DMS79 treated with DMSO at 0.1 percent for 48 hours (cell line): ENCODE measurements at regions not wholly inside any gene's neighbourhood (a gene's known extent, or its start where the extent isn't known, plus 50 kb on each side); places are given as distances from the start of the nearest gene placed in this dataset.
"Not testable (repeated sequence)": the region's sequence is repeated elsewhere in the genome, so short reads cannot be mapped to it uniquely, and the experiment has no call there.

ENCODE experiments used
- DNase-seq: peaks from one replicate; lab custom pipeline; 2025; lab: John Stamatoyannopoulos, UW

- DNase-seq, result not testable (repeated sequence)
Observed at GRCh38 chr10:46204482-46205102, 82.2 kb upstream of the ANTXRL start.

GRCh38 chr10:46210427-46210826 is 76.4 kb upstream of the ANTXRL start:
- DNase-seq, result not testable (repeated sequence)

- DNase-seq, result no peak
Observed at GRCh38 chr10:46215426-46215825, 71.4 kb upstream of the ANTXRL start.

GRCh38 chr10:46216003-46216634 is 70.7 kb upstream of the ANTXRL start:
- no peak for DNase-seq

GRCh38 chr10:46216836-46217751 is 69.7 kb upstream of the ANTXRL start:
- no peak for DNase-seq

- no peak for DNase-seq
Observed at GRCh38 chr10:46217752-46218453, 68.9 kb upstream of the ANTXRL start.

GRCh38 chr10:46218921-46219320 is 67.9 kb upstream of the ANTXRL start:
- DNase-seq, result no peak

- not testable (repeated sequence) for DNase-seq
Observed at GRCh38 chr10:46219431-46219990, 67.3 kb upstream of the ANTXRL start.

GRCh38 chr10:46220187-46220586 is 66.6 kb upstream of the ANTXRL start:
- no peak for DNase-seq

- no peak for DNase-seq
Observed at GRCh38 chr10:46220872-46221538, 65.8 kb upstream of the ANTXRL start.

- DNase-seq, result no peak
Observed at GRCh38 chr10:46222364-46222935, 64.3 kb upstream of the ANTXRL start.

GRCh38 chr10:46223064-46223480 is 63.7 kb upstream of the ANTXRL start:
- no peak for DNase-seq

- no peak for DNase-seq
Observed at GRCh38 chr10:46223626-46224413, 63.0 kb upstream of the ANTXRL start.

GRCh38 chr10:46224414-46224682 is 62.4 kb upstream of the ANTXRL start:
- no peak for DNase-seq

- no peak for DNase-seq
Observed at GRCh38 chr10:46225597-46225996, 61.2 kb upstream of the ANTXRL start.

GRCh38 chr10:46226232-46226631 is 60.6 kb upstream of the ANTXRL start:
- DNase-seq, result no peak

- DNase-seq, result no peak
Observed at GRCh38 chr10:46226900-46227558, 59.8 kb upstream of the ANTXRL start.

- no peak for DNase-seq
Observed at GRCh38 chr10:46227571-46227935, 59.2 kb upstream of the ANTXRL start.

- no peak for DNase-seq
Observed at GRCh38 chr10:46227936-46228562, 58.7 kb upstream of the ANTXRL start.
